ENCODE measurements at regions not wholly inside any gene's neighbourhood (a gene's known extent, or its start where the extent isn't known, plus 50 kb on each side); places are given as distances from the start of the nearest gene placed in this dataset.
"Not testable (repeated sequence)": the region's sequence is repeated elsewhere in the genome, so short reads cannot be mapped to it uniquely, and the experiment has no call there.

- H3K9me3 ChIP-seq (ENCODE audit: control insufficient read depth, low read length): no peaks in the 10 kb centered on the region
- peaks cover 71% of the 10 kb centered on the region for H3K4me1 ChIP-seq (ENCODE audit: control insufficient read depth, insufficient read depth, low read length, poor library complexity, severe bottlenecking)
- H3K4me3 ChIP-seq (ENCODE audit: extremely low read depth, insufficient read depth, low read length, poor library complexity, severe bottlenecking): no peak overlapping the region
- H3K27ac ChIP-seq (ENCODE audit: low read depth, low read length, severe bottlenecking): peak overlapping the region; percentile 85
- H3K36me3 ChIP-seq (ENCODE audit: control insufficient read depth, insufficient read depth, low read length): no peaks in the 10 kb centered on the region
- 100% methylated on average over 1 to 2 of the region's 2 CpGs for WGBS, 2 experiments (ENCODE audit: insufficient coverage in 2 of 2)
These were observed 125.2 kb upstream of the ARHGEF3 start for GRCh38 chr3:56926947-56927282.

GRCh38 chr3:56926243-56926946 is 124.6 kb upstream of the ARHGEF3 start:
- Histone ChIP-seq H3K4me3 (ENCODE audit: extremely low read depth, insufficient read depth, low read length, poor library complexity, severe bottlenecking) (no peak overlapping the region), H3K36me3 (ENCODE audit: control insufficient read depth, insufficient read depth, low read length) (no peaks in the 10 kb centered on the region), H3K27ac (ENCODE audit: low read depth, low read length, severe bottlenecking) (peak overlapping the region; percentile 85), H3K9me3 (ENCODE audit: control insufficient read depth, low read length) (no peaks in the 10 kb centered on the region), H3K4me1 (ENCODE audit: control insufficient read depth, insufficient read depth, low read length, poor library complexity, severe bottlenecking) (peaks cover 71% of the 10 kb centered on the region)
- WGBS, 2 experiments (ENCODE audit: insufficient coverage in 2 of 2): 76 to 86% methylated on average over 3 of the region's 3 CpGs

GRCh38 chr3:56924700-56925099 is 123.0 kb upstream of the ARHGEF3 start:
- not testable (repeated sequence) for H3K4me3 ChIP-seq (ENCODE audit: extremely low read depth, insufficient read depth, low read length, poor library complexity, severe bottlenecking); H3K9me3 ChIP-seq (ENCODE audit: control insufficient read depth, low read length); H3K36me3 ChIP-seq (ENCODE audit: control insufficient read depth, insufficient read depth, low read length)
- WGBS, 2 experiments (ENCODE audit: insufficient coverage in 2 of 2): 100% methylated on average over 1 of the region's 1 CpG; no CpG with 5 or more reads in 1 of the 2 experiments
- Histone ChIP-seq H3K4me1 (ENCODE audit: control insufficient read depth, insufficient read depth, low read length, poor library complexity, severe bottlenecking) (peaks cover 55% of the 10 kb centered on the region), H3K27ac (ENCODE audit: low read depth, low read length, severe bottlenecking) (peak overlapping the region; percentile 88)

- Histone ChIP-seq H3K27ac (ENCODE audit: low read depth, low read length, severe bottlenecking) (peak overlapping the region; percentile 88), H3K36me3 (ENCODE audit: control insufficient read depth, insufficient read depth, low read length) (no peaks in the 10 kb centered on the region), H3K4me3 (ENCODE audit: extremely low read depth, insufficient read depth, low read length, poor library complexity, severe bottlenecking) (no peak overlapping the region), H3K9me3 (ENCODE audit: control insufficient read depth, low read length) (no peaks in the 10 kb centered on the region), H3K4me1 (ENCODE audit: control insufficient read depth, insufficient read depth, low read length, poor library complexity, severe bottlenecking) (peaks cover 47% of the 10 kb centered on the region)
- 0% methylated on average over 1 of the region's 3 CpGs for WGBS, 2 experiments (ENCODE audit: insufficient coverage in 2 of 2)
These were observed 121.9 kb upstream of the ARHGEF3 start for GRCh38 chr3:56923526-56924224.

- Histone ChIP-seq H3K9me3 (ENCODE audit: control insufficient read depth, low read length) (no peaks in the 10 kb centered on the region), H3K4me3 (ENCODE audit: extremely low read depth, insufficient read depth, low read length, poor library complexity, severe bottlenecking) (no peak overlapping the region), H3K27ac (ENCODE audit: low read depth, low read length, severe bottlenecking) (peak overlapping the region; percentile 41), H3K4me1 (ENCODE audit: control insufficient read depth, insufficient read depth, low read length, poor library complexity, severe bottlenecking) (peaks cover 32% of the 10 kb centered on the region), H3K36me3 (ENCODE audit: control insufficient read depth, insufficient read depth, low read length) (no peaks in the 10 kb centered on the region)
- WGBS, 2 experiments (ENCODE audit: insufficient coverage in 2 of 2): 80 to 97% methylated on average over 2 to 5 of the region's 7 CpGs
These were observed 120.1 kb upstream of the ARHGEF3 start for GRCh38 chr3:56921573-56922453.

- Histone ChIP-seq H3K4me1 (ENCODE audit: control insufficient read depth, insufficient read depth, low read length, poor library complexity, severe bottlenecking) (peaks cover 30% of the 10 kb centered on the region), H3K27ac (ENCODE audit: low read depth, low read length, severe bottlenecking) (no peak overlapping the region), H3K36me3 (ENCODE audit: control insufficient read depth, insufficient read depth, low read length) (no peaks in the 10 kb centered on the region), H3K4me3 (ENCODE audit: extremely low read depth, insufficient read depth, low read length, poor library complexity, severe bottlenecking) (no peak overlapping the region), H3K9me3 (ENCODE audit: control insufficient read depth, low read length) (no peaks in the 10 kb centered on the region)
- 100% methylated on average over 1 to 3 of the region's 4 CpGs for WGBS, 2 experiments (ENCODE audit: insufficient coverage in 2 of 2)
These were observed 118.0 kb upstream of the ARHGEF3 start for GRCh38 chr3:56919797-56920195.

- Histone ChIP-seq H3K27ac (ENCODE audit: low read depth, low read length, severe bottlenecking) (no peak overlapping the region), H3K4me3 (ENCODE audit: extremely low read depth, insufficient read depth, low read length, poor library complexity, severe bottlenecking) (no peak overlapping the region), H3K36me3 (ENCODE audit: control insufficient read depth, insufficient read depth, low read length) (no peaks in the 10 kb centered on the region), H3K9me3 (ENCODE audit: control insufficient read depth, low read length) (no peaks in the 10 kb centered on the region), H3K4me1 (ENCODE audit: control insufficient read depth, insufficient read depth, low read length, poor library complexity, severe bottlenecking) (peaks cover 24% of the 10 kb centered on the region)
- WGBS, 2 experiments (ENCODE audit: insufficient coverage in 2 of 2): 90 to 100% methylated on average over 1 to 2 of the region's 5 CpGs
These were observed 117.5 kb upstream of the ARHGEF3 start for GRCh38 chr3:56919137-56919796.

- peaks cover 5% of the 10 kb centered on the region for H3K9me3 ChIP-seq (ENCODE audit: control insufficient read depth, low read length)
- H3K4me3 ChIP-seq (ENCODE audit: extremely low read depth, insufficient read depth, low read length, poor library complexity, severe bottlenecking): no peak overlapping the region
- H3K36me3 ChIP-seq (ENCODE audit: control insufficient read depth, insufficient read depth, low read length): no peaks in the 10 kb centered on the region
- no peak overlapping the region for H3K27ac ChIP-seq (ENCODE audit: low read depth, low read length, severe bottlenecking)
- peaks cover 14% of the 10 kb centered on the region for H3K4me1 ChIP-seq (ENCODE audit: control insufficient read depth, insufficient read depth, low read length, poor library complexity, severe bottlenecking)
- WGBS, 2 experiments (ENCODE audit: insufficient coverage in 2 of 2): 91 to 95% methylated on average over 4 of the region's 7 CpGs
These were observed 116.4 kb upstream of the ARHGEF3 start for GRCh38 chr3:56918111-56918568.

GRCh38 chr3:56917361-56918110 is 115.8 kb upstream of the ARHGEF3 start:
- H3K4me3 ChIP-seq (ENCODE audit: extremely low read depth, insufficient read depth, low read length, poor library complexity, severe bottlenecking): no peak overlapping the region
- H3K36me3 ChIP-seq (ENCODE audit: control insufficient read depth, insufficient read depth, low read length): no peaks in the 10 kb centered on the region
- no peak overlapping the region for H3K27ac ChIP-seq (ENCODE audit: low read depth, low read length, severe bottlenecking)
- H3K9me3 ChIP-seq (ENCODE audit: control insufficient read depth, low read length): peaks cover 5% of the 10 kb centered on the region
- WGBS, 2 experiments (ENCODE audit: insufficient coverage in 2 of 2): 88 to 89% methylated on average over 4 to 7 of the region's 7 CpGs
- peaks cover 14% of the 10 kb centered on the region for H3K4me1 ChIP-seq (ENCODE audit: control insufficient read depth, insufficient read depth, low read length, poor library complexity, severe bottlenecking)

All from mesodermal cell (in vitro differentiated cells).